Neuron (in vitro differentiated cells): ENCODE measurements at regions not wholly inside any gene's neighbourhood (a gene's known extent, or its start where the extent isn't known, plus 50 kb on each side); places are given as distances from the start of the nearest gene placed in this dataset.
"Not testable (repeated sequence)": the region's sequence is repeated elsewhere in the genome, so short reads cannot be mapped to it uniquely, and the experiment has no call there.

Source experiments
- H2AFZ ChIP-seq: one replicate; pipeline ENCODE4 v1.6.1; 2013; ENCODE audit warnings: low read depth, mild to moderate bottlenecking, inconsistent platforms, low read length, moderate library complexity
- H3K27me3 ChIP-seq: one replicate; pipeline ENCODE4 v1.6.1; 2013; ENCODE audit warnings: low read length; ENCODE audit not compliant: insufficient read depth
- H3K36me3 ChIP-seq: one replicate; pipeline ENCODE4 v1.6.1; 2013; ENCODE audit warnings: low read length; ENCODE audit not compliant: insufficient read depth
- H3K4me1 ChIP-seq: one replicate; pipeline ENCODE4 v1.6.1; 2013; ENCODE audit warnings: low read length; ENCODE audit not compliant: insufficient read depth
- H3K4me3 ChIP-seq: 2 replicates; pipeline ENCODE4 v1.5.1; 2013; ENCODE audit warnings: mild to moderate bottlenecking, low read length, moderate library complexity
- H3K9me3 ChIP-seq: one replicate; pipeline ENCODE4 v1.6.1; 2013; ENCODE audit warnings: low read length

DNA sequence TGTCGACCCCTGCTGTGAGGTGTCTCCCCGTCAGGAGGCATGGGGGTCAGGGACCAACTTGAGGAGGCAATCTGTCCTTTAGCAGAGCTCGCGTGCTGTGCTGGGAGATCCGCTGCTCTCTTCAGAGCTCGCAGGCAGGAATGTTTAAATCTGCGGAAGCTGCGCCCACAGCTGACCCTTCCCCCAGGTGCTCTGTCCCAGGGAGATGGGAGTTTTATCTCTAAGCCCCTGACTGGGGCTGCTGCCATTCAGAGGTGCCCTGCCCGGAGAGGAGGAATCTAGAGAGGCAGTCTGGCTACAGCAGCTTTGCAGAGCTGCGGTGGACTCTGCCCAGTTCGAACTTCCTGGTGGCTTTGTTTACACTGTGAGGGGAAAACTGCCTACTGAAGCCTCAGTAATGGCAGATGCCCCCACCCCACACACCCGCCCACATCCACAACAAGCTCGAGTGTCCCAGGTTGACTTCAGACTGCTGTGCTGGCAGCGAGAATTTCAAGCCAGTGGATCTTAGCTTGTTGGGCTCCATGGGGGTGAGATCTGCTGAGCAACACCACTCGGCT, 133.1 kb downstream of the CENPC start:
- H3K4me3 ChIP-seq, H3K4me1 ChIP-seq, H3K36me3 ChIP-seq, H2AFZ ChIP-seq, H3K27me3 ChIP-seq, H3K9me3 ChIP-seq: not testable (repeated sequence)

DNA sequence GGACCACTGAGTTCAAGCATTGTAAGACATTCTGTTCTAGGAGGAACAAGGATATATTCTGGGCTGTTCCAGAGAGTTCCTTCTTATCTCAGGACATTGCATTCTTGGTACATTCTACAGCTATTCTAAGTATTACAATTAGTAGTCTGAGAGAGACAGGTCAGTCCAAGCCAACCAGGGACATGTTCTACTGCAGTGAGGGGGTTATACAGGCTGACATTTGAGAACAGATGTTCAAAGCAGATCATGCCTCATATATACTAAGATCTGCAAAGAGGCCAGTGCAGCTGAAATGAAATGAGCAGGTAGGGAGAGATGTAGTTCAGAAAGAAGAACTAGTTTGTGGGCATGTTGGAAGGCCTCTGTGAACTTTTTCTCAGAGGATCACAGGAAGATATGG, 142.0 kb downstream of the CENPC start:
- Histone ChIP-seq H3K9me3 (no peaks in the 10 kb centered on the region), H3K27me3 (no peaks in the 10 kb centered on the region), H3K4me1 (peaks cover 4% of the 10 kb centered on the region), H3K36me3 (no peaks in the 10 kb centered on the region), H3K4me3 (no peak overlapping the region), H2AFZ (no peak overlapping the region)

GRCh38 chr4:67401902-67402301, 143.4 kb downstream of the CENPC start:
- H3K27me3 ChIP-seq, result no peaks in the 10 kb centered on the region
- no peak overlapping the region for H2AFZ ChIP-seq
- H3K36me3 ChIP-seq, result no peaks in the 10 kb centered on the region
- H3K4me1 ChIP-seq, result peaks cover 4% of the 10 kb centered on the region
- no peak overlapping the region for H3K4me3 ChIP-seq
- no peaks in the 10 kb centered on the region for H3K9me3 ChIP-seq

DNA sequence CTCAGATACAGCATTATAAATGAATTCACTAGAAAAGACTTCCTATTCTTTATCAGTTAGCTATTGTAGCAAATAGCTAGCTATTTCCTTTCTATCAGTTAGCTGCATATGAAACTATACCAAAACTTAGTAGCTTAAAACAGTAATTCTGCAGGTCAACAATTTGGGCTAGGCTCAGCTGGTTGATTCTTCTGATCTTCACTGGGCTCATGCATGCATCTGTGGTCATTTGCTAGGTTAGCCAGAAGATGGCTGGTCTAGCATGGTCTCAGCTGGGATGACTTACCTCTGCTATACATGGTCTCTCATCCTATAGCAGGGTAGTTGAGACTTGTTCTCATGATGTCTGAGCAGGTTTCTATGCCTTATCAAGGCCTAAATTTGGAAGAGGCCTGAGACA, 147.4 kb downstream of the CENPC start:
- H3K4me1 ChIP-seq, result peaks cover 4% of the 10 kb centered on the region
- H3K27me3 ChIP-seq, result no peaks in the 10 kb centered on the region
- no peak overlapping the region for H2AFZ ChIP-seq
- H3K9me3 ChIP-seq, result no peaks in the 10 kb centered on the region
- H3K4me3 ChIP-seq, result no peak overlapping the region
- no peaks in the 10 kb centered on the region for H3K36me3 ChIP-seq

DNA sequence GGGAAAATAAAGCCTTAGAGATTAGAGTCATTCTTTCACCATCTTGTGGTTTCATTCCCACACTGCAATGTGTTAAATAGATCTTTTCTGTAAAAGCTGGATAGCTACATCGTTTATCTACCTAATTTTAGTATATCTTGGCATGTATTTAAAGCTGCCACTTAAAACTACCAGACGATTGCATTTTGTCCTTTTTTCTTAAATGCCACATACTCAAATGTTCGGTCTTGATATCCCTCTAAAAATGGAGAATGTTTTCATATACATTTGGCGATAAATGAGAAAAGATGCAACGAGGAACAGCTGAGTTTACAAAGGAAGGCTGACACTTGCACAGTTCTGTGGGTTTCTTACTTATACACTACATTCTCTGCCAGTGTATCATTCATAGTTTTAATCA, 148.3 kb downstream of the CENPC start:
- Histone ChIP-seq H3K4me3 (no peak overlapping the region), H3K4me1 (peaks cover 4% of the 10 kb centered on the region), H3K9me3 (no peaks in the 10 kb centered on the region), H2AFZ (no peak overlapping the region), H3K27me3 (peaks cover 3% of the 10 kb centered on the region), H3K36me3 (no peaks in the 10 kb centered on the region)

DNA sequence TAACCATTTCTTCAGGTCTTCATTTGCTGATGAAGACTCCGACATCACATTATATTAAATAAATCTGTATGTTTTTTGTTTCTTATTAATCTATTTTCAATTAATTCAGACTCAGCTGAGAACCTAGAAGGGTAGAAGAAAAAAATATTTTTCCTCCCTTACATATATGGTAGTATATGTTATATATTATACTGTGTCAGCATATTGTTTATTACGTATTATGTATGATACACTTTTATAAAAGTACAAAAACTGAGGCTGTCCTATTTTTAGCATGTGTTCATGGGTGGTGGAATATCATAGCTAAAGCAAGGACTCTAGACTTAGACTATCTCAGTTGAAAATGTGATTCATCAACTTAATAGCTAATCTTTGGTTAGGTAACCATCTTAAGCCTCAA, 149.3 kb downstream of the CENPC start:
- no peaks in the 10 kb centered on the region for H3K9me3 ChIP-seq
- no peaks in the 10 kb centered on the region for H3K36me3 ChIP-seq
- H3K27me3 ChIP-seq, result peaks cover 3% of the 10 kb centered on the region
- no peaks in the 10 kb centered on the region for H3K4me1 ChIP-seq
- no peak overlapping the region for H2AFZ ChIP-seq
- no peak overlapping the region for H3K4me3 ChIP-seq

DNA sequence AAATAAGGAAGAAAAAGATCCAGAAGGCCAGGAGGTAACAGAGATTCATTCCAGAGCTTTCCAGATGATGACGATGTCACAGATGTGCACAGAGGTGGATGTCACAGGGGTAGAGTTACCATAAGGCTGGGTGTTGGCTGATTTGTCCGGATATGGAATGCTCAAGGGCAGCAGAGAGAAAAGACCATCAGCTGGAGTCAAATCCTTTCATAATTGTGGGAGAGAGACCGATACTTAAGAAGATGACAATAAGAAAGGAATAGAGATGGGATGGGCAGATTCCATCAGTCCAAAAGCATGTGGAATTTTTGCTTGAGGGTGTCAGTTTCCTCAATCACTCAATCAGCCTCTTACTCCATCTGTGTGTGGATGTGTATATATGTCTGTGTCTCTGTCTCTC, 150.4 kb downstream of the CENPC start:
- peaks cover 3% of the 10 kb centered on the region for H3K27me3 ChIP-seq
- no peaks in the 10 kb centered on the region for H3K9me3 ChIP-seq
- no peaks in the 10 kb centered on the region for H3K4me1 ChIP-seq
- no peak overlapping the region for H2AFZ ChIP-seq
- H3K36me3 ChIP-seq, result no peaks in the 10 kb centered on the region
- no peak overlapping the region for H3K4me3 ChIP-seq

GRCh38 chr4:67393699-67394281, 151.5 kb downstream of the CENPC start:
- no peaks in the 10 kb centered on the region for H3K9me3 ChIP-seq
- H3K4me3 ChIP-seq, result no peak overlapping the region
- H3K4me1 ChIP-seq, result no peaks in the 10 kb centered on the region
- H3K36me3 ChIP-seq, result no peaks in the 10 kb centered on the region
- H3K27me3 ChIP-seq, result peaks cover 3% of the 10 kb centered on the region
- H2AFZ ChIP-seq, result no peak overlapping the region

DNA sequence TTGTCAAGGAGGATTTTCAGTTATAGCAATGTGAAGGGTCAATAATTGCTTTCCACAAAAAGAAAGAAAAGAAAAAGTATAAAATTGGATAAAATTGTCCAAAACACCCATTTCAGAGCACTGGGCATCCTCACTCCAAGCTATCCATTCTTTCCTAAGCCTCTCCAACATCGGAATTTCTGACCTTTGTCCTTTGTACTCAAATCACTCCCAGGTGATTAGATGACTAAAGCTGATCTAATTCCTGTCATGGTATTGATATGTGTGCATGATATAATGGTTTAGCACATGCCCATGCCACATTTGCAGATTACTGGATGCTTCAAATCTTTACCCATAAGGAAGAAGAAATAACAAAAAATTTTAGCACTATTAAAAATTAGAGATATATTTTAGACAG, 152.3 kb downstream of the CENPC start:
- no peaks in the 10 kb centered on the region for H3K9me3 ChIP-seq
- H3K27me3 ChIP-seq, result peaks cover 3% of the 10 kb centered on the region
- no peaks in the 10 kb centered on the region for H3K36me3 ChIP-seq
- H3K4me3 ChIP-seq, result no peak overlapping the region
- no peak overlapping the region for H2AFZ ChIP-seq
- H3K4me1 ChIP-seq, result no peaks in the 10 kb centered on the region

DNA sequence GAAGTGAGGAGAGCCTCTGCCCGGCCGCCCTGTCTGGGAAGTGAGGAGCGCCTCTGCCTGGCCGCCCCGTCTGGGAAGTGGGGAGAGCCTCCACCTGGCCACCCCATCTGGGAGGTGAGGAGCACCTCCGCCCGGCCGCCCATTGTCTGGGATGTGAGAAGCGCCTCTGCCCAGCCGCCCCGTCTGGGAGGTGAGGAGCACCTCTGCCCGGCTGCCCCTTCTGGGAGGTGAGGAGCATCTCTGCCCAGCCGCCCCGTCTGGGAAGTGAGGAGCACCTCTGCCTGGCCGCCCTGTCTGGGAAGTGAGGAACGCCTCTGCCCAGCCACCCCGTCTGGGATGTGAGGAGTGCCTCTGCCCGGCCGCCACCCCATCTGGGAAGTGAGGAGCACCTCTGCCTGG, 163.9 kb downstream of the CENPC start:
- H3K4me3 ChIP-seq, H3K9me3 ChIP-seq, H3K27me3 ChIP-seq, H3K36me3 ChIP-seq, H3K4me1 ChIP-seq, H2AFZ ChIP-seq: not testable (repeated sequence)

- H3K9me3 ChIP-seq, H3K36me3 ChIP-seq, H3K4me3 ChIP-seq, H2AFZ ChIP-seq, H3K27me3 ChIP-seq, H3K4me1 ChIP-seq: not testable (repeated sequence)
Observed at GRCh38 chr4:67380702-67381405, 164.4 kb downstream of the CENPC start.

DNA sequence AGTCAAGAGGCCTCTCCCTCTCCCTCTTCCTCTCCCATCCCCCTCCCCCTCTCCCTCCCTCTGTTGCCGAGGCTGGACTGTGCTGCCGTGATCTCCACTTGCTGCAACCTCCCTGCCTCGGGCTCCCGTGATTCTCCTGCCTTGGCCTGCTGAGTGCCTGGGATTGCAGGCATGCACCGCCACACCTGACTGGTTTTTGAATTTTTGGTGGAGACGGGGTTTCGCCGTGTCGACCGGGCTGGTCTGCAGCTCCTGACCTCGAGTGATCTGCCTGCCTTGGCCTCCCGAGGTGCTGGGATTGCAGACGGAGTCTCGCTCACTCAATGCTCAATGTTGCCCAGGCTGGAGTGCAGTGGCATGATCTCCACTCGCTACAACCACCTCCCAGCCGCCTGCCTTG, 165.1 kb downstream of the CENPC start:
- H2AFZ ChIP-seq, result no peak overlapping the region
- no peaks in the 10 kb centered on the region for H3K36me3 ChIP-seq
- H3K9me3 ChIP-seq, result no peaks in the 10 kb centered on the region
- peaks cover 2% of the 10 kb centered on the region for H3K4me1 ChIP-seq
- H3K27me3 ChIP-seq, result no peaks in the 10 kb centered on the region
- no peak overlapping the region for H3K4me3 ChIP-seq

DNA sequence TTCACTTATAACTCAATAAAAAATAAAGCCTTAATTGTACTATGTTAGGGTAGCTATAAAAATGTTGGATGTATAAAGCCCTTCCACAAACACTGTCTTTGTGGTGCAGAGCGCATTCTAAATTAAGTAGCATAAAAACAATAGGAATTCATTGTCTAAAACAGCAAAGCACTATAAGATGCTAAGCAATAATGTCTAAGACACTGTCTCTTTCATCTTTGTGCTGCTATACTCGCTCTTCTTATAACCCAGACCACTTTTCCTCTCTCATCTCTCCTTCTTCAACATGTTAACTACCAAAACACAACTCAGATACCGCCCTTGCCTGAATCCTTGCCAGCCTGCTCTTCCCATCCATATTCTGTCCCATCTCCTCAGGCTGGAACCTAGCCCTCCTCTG, 170.0 kb downstream of the CENPC start:
- H3K36me3 ChIP-seq, result no peaks in the 10 kb centered on the region
- no peak overlapping the region for H3K4me3 ChIP-seq
- H3K9me3 ChIP-seq, result no peaks in the 10 kb centered on the region
- H2AFZ ChIP-seq, result no peak overlapping the region
- no peaks in the 10 kb centered on the region for H3K27me3 ChIP-seq
- peaks cover 2% of the 10 kb centered on the region for H3K4me1 ChIP-seq

- H2AFZ ChIP-seq, result no peak overlapping the region
Observed at GRCh38 chr4:67371615-67372014, 173.7 kb downstream of the CENPC start.

More at GRCh38 chr4:67371615-67372014, 173.7 kb downstream of the CENPC start:
- no peaks in the 10 kb centered on the region for H3K36me3 ChIP-seq
- no peak overlapping the region for H3K4me3 ChIP-seq
- H3K4me1 ChIP-seq, result no peaks in the 10 kb centered on the region
- no peaks in the 10 kb centered on the region for H3K9me3 ChIP-seq
- no peaks in the 10 kb centered on the region for H3K27me3 ChIP-seq
